HL-60 (cell line): ENCODE measurements at regions not wholly inside any gene's neighbourhood (a gene's known extent, or its start where the extent isn't known, plus 50 kb on each side); places are given as distances from the start of the nearest gene placed in this dataset.

Experiments used
- DNase-seq, 2 experiments: peaks; one replicate each; pipeline ENCODE4 v3.0.0-alpha.2; 2010 to 2020; ENCODE audit warnings: low read depth in 1 of 2, low spot score in 1 of 2
- H3K27ac ChIP-seq: fragments of 250-450 bp; sonication (Bioruptor Pico); replicated peaks from 2 replicates; pipeline ENCODE4 v1.5.1; 2020; ENCODE audit warnings: mild to moderate bottlenecking, moderate library complexity
- H3K27me3 ChIP-seq: fragments of 250-450 bp; sonication (Bioruptor Pico); 2 replicates; pipeline ENCODE4 v1.5.1; 2021; ENCODE audit warnings: mild to moderate bottlenecking, moderate library complexity; ENCODE audit not compliant: insufficient read depth, poor library complexity, severe bottlenecking
- H3K4me3 ChIP-seq: replicated peaks from 2 replicates; pipeline ENCODE4 v1.5.1; 2011; ENCODE audit warnings: mild to moderate bottlenecking, control low read depth, low read length; ENCODE audit not compliant: insufficient read depth
- GABPA ChIP-seq: IDR thresholded peaks from 2 replicates; pipeline ENCODE4 v1.6.1; 2012; ENCODE audit warnings: low read depth
- POLR2AphosphoS5 ChIP-seq: IDR thresholded peaks from 2 replicates; pipeline ENCODE4 v1.6.1; 2012; ENCODE audit warnings: low read depth
- SPI1 ChIP-seq: IDR thresholded peaks from 2 replicates; pipeline ENCODE4 v1.6.1; 2012; ENCODE audit warnings: low read depth, mild to moderate bottlenecking, borderline replicate concordance
- TF ChIP-seq, protein P1 (sequence below): IDR thresholded peaks from one replicate; pipeline ENCODE4 v1.5.1; 2011; ENCODE audit warnings: low read length, control low read depth, inconsistent platforms; ENCODE audit not compliant: insufficient read depth
- TF ChIP-seq, protein P2 (sequence below): IDR thresholded peaks from 2 replicates; pipeline ENCODE4 v1.6.1; 2012; ENCODE audit warnings: low read depth; ENCODE audit not compliant: insufficient replicate concordance

DNA sequence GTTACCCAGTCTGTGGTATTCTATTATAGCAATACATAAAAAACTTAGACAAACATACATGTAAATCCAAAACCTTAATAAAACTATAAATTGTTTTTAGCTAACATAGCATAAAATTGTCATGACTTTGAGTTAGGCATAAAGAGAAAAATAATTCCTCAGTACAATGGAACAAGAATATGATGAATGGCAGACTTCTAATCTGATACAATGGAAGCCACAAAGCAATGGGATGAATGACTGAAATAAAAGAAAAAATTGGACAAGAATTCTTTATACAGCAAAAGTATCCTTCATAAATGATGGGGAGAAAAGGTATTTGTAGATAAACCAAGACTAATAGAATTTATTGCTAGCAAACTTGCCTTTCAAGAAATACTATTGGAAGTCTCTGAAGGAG lies 524.2 kb downstream of the GABRG2 start:
- Histone ChIP-seq H3K27ac (no peak overlapping the region), H3K27me3 (no peaks in the 10 kb centered on the region), H3K4me3 (no peak overlapping the region)
- TF ChIP-seq POLR2AphosphoS5 (no peak), SPI1 (no peak), GABPA (no peak)
- TF ChIP-seq, protein P1, sequence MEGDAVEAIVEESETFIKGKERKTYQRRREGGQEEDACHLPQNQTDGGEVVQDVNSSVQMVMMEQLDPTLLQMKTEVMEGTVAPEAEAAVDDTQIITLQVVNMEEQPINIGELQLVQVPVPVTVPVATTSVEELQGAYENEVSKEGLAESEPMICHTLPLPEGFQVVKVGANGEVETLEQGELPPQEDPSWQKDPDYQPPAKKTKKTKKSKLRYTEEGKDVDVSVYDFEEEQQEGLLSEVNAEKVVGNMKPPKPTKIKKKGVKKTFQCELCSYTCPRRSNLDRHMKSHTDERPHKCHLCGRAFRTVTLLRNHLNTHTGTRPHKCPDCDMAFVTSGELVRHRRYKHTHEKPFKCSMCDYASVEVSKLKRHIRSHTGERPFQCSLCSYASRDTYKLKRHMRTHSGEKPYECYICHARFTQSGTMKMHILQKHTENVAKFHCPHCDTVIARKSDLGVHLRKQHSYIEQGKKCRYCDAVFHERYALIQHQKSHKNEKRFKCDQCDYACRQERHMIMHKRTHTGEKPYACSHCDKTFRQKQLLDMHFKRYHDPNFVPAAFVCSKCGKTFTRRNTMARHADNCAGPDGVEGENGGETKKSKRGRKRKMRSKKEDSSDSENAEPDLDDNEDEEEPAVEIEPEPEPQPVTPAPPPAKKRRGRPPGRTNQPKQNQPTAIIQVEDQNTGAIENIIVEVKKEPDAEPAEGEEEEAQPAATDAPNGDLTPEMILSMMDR: no peak
- TF ChIP-seq, protein P2, sequence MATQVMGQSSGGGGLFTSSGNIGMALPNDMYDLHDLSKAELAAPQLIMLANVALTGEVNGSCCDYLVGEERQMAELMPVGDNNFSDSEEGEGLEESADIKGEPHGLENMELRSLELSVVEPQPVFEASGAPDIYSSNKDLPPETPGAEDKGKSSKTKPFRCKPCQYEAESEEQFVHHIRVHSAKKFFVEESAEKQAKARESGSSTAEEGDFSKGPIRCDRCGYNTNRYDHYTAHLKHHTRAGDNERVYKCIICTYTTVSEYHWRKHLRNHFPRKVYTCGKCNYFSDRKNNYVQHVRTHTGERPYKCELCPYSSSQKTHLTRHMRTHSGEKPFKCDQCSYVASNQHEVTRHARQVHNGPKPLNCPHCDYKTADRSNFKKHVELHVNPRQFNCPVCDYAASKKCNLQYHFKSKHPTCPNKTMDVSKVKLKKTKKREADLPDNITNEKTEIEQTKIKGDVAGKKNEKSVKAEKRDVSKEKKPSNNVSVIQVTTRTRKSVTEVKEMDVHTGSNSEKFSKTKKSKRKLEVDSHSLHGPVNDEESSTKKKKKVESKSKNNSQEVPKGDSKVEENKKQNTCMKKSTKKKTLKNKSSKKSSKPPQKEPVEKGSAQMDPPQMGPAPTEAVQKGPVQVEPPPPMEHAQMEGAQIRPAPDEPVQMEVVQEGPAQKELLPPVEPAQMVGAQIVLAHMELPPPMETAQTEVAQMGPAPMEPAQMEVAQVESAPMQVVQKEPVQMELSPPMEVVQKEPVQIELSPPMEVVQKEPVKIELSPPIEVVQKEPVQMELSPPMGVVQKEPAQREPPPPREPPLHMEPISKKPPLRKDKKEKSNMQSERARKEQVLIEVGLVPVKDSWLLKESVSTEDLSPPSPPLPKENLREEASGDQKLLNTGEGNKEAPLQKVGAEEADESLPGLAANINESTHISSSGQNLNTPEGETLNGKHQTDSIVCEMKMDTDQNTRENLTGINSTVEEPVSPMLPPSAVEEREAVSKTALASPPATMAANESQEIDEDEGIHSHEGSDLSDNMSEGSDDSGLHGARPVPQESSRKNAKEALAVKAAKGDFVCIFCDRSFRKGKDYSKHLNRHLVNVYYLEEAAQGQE: no peak
- DNase-seq: no peak

DNA sequence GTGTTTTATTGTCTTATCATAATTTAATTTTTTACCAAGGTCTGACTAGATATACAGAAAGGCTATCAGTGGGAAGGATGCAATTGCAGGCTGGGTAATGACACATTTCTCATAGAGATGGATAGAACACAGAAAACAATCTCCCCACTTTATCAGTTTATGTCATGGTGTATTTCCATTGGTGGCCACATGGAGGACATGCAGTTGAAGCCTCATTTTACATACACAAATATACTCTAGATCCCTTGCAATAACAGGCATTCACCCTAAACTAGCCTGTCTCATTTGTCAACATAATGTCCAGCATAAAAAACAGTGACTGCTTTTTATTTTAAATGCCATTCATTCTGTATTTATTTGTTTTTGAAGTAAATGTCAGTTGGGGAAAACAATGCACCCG lies 526.3 kb downstream of the GABRG2 start:
- DNase-seq: no peak
- TF ChIP-seq POLR2AphosphoS5: no peak
- TF ChIP-seq, protein P1: peak; percentile 25
- H3K4me3 ChIP-seq: no peak overlapping the region
- H3K27me3 ChIP-seq: no peaks in the 10 kb centered on the region
- no peak overlapping the region for H3K27ac ChIP-seq

DNA sequence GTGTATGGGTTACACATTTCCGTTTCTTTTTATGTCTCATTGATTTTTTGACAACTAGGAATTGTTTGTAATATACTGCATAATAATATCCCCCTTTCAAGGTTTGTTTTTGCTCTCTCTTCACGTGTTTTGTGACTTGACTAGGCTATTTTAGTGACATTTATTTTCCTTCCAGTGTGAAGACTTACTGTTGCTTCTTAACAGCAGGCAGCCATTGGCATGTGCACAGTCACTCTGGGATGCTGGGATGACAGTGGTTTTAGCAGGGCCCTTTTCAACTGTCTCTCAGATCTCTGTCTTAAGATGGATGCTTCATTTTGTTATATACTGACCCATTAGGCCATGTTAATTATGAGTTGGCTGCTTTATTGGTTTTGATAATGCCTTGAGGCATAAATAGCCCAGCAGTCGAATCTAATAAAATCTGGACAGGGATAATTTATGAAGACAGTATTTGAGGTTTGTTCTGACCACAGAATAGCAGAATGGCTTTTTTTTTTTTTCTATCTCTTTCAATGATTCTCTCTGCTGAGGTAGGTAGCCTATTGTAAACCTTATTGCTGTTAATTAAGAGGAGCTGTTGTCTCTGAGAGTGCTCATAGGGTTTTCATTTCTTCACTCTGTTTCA lies 536.0 kb downstream of the GABRG2 start:
- no peak overlapping the region for H3K27ac ChIP-seq
- H3K27me3 ChIP-seq: no peaks in the 10 kb centered on the region
- no peak overlapping the region for H3K4me3 ChIP-seq
- no peak for DNase-seq
- TF ChIP-seq POLR2AphosphoS5 (no peak), GABPA (no peak), SPI1 (no peak)
- TF ChIP-seq, protein P2: no peak
- TF ChIP-seq, protein P1: no peak

DNA sequence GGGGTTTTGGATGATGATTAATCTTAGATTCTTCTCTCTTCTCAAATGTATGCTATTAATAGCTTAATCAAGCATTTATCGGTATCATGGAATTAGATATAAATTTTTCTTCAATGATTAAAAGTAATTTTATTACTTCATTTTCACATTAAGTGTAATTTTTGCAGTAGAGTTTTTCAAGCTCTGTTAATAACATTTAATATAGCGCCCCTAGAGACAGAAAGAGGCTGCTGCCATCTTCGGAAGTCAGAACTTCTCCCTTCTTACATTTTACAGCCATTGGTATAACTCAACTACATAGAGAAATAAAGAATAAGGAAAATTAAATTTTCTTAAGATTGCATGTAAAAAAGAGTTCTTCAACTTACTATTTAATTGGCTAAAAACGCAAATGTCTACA lies 540.3 kb downstream of the GABRG2 start:
- H3K27me3 ChIP-seq: no peaks in the 10 kb centered on the region
- TF ChIP-seq SPI1 (no peak), GABPA (no peak), POLR2AphosphoS5 (no peak)
- TF ChIP-seq, protein P1: no peak
- TF ChIP-seq, protein P2: no peak
- no peak overlapping the region for H3K4me3 ChIP-seq
- no peak overlapping the region for H3K27ac ChIP-seq
- no peak for DNase-seq
